Glomerular visceral epithelial cell (primary cell): ENCODE measurements at regions not wholly inside any gene's neighbourhood (a gene's known extent, or its start where the extent isn't known, plus 50 kb on each side); places are given as distances from the start of the nearest gene placed in this dataset.
"Not testable (repeated sequence)": the region's sequence is repeated elsewhere in the genome, so short reads cannot be mapped to it uniquely, and the experiment has no call there.

Experiments
- DNase-seq: peaks from one replicate; pipeline ENCODE4 v3.0.0-alpha.2; 2016; ENCODE audit errors: extremely low spot score

DNA sequence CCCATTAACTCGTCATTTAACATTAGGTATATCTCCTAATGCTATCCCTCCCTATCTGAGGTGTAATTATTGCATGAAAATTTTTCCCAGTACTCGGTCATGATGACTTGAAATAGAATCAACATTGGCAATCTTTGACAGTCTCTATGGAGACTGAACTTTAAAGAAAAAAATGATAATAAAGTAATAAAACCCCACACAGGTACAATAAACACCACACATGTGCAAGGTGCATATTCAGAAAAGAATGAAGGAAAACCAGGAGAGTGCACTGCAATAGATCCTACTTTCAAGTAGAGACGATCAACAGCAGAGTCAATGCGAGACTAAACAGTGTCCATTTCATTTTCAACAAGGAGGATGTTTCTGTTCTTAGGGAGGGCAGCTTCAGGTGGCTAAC lies 1253.8 kb upstream of the TMEM132C start:
- DNase-seq = no peak

DNA sequence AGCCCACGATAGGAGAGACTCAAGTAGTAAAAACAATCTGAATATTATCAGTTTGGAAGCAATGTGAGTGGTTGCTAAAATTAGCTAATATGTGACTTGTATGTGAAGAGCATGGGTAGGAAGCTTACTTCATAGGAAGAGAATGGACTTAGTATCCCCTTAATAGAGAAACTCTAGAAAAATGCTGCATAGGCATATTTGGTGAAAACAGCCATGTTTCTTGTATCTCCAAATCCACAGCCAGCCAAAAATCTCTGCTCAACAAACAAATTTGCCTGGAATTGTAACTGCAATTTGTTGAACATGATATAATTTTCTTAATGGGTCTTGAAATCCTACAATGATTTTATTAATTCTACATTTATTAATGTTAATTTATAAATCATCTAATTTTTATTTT lies 1252.9 kb upstream of the TMEM132C start:
- no peak for DNase-seq

DNA sequence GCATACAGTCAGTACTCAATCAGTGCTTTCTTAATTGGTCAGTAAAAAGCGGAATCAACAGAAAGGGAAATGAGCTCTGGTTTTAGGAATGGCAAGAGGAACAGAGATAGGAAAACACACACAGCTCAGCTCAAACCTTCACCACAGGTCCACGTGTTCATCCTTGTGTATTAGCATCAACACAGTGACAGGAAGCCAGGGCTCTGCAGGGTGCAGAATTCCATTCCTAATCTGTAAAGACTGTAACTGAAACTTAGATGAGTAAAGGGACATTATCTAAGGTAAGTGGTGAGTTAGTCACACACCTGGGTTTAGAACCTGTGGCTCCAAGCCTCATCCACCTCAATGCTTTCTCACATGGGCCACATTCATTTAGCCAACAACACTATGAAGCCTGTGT lies 1242.2 kb upstream of the TMEM132C start:
- DNase-seq = no peak

DNA sequence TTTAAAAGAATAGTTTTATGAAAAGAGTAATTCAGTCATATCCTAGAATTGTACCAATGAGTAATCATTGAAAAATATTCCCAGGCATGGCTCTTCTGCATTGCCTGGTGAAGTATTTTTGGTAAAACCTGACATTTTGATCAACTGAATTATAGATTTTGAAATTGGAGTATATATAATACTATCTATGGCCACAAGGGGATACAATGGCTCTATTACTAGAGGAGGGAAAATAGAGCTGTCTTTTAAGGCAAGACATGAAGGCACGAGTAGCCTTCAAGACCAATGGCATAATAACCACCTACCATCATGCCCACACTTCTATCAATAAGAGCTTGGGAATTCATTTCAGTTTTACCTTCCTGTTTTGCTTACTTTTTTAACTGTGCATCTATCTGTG lies 1241.4 kb upstream of the TMEM132C start:
- DNase-seq = no peak

DNA sequence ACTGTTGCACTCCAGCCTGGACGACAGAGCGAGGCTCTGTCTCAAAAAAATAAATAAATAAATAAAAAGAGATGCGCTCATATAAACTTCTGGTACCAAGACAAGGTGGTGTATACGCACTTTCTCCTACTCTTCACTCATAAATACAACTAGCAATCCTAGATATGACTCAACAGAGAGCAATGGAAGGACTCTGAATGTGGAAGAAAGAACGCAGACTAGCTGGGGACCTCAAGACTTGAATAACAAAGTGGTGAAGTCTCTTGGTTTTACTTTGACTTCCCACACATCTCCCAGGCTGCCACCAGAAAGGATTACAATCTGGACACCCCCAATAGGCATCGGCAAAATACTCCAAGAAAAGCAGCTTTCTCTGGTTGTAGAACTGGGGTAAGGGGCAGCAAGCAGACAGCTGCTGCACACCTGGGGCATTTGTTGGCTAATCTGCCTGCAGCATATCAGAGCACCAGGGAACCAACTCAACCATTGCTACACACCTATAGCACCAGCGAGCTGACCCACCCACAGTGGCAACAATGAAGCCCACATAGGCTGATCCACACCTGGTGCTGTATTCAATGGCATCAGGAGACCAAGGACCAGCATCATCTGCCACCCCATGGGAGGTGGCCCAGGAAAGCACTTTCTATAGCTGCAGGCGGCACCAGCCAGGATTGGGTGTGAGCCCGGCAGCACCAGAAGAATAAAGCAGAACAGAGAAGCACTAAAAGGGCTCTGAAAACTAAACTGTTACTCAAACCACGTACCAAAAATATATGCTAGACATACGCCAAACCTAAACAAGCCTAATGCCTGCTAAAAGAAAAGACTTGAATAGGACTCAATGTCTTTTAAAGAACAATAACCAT lies 1231.7 kb upstream of the TMEM132C start:
- no peak for DNase-seq

DNA sequence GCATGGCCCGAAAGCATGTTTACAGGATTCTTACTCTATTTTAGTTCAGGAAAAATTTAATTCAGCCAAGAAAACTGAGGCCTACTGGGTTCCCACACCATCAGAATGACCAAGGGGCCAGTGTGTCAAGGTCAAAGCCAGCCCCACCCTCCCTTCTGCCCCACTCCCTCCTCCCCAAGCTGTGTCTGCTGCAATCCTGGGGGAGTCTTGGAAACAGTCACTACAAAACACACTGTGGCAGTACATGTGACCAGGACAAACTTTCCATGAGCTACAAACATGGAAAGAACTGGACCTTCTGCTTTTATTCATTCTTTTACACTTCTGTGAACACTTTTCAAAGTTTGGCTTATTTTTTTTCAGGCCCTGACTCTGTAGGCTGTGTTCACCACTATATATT lies 1228.8 kb upstream of the TMEM132C start:
- no peak for DNase-seq

DNA sequence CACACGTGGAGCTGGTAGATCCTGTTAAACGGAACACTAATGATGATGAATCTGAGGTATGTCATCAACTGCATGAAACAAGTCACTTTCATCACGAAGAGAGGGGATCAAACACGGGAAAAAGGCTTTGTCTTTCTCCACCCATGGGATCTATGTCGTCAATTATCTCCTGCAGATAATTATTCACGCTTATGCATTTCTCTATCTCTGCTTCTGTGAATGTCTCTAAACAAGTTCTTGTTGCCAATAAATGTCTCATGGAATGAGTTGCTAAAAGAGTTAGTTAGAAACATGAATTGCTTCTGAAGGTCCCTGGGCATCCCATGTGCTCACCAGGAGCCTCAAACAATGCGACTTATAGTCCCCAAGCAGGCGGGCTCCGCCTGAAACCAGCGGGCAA lies 1228.2 kb upstream of the TMEM132C start:
- no peak for DNase-seq

DNA sequence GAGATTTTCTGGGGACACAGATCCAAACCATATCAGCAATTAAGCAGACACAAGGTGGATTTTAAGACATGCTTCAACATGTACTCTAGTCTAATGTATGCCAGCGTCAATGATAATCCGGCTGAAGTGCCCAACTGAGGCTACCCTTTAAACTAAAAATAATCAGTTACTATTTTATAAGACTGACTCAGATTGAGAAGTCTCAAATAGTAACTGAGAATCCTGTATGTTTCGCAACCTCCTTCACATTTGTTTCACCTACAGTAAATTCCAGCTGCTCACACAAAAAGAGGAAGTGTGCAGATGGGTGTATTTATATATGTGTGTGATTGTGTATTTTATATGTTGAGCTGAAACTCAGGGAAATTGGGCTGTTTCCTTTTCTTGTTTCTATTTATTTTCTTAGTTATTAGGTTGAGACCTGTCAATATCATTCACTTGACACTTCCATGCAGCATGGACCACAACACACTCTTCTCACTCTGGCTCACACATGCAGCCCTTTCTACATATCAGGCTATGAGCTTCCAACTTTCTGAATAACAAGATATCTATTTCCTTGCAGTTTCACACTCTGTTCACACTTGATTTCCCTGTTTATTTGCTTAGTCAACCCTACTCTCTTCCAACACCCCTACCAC lies 1224.9 kb upstream of the TMEM132C start:
- DNase-seq = no peak

DNA sequence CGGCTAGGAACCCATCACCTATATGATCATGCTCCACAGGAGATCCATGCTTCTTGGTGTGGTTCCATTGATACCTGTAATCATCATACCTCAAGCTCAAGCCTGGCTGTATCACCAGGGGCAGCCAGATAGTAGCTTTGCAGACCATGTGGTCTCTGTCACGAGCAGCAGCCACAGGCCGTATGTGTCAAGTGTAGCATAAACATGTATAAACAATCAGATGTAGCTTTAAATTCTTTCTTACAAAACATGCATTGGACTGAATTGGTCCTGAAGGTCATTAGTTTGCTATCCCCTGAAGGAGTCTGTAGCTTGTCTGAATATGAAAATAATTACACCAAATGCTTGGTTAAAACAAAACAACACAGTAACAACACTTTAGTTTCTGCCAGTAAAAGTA lies 1223.2 kb upstream of the TMEM132C start:
- DNase-seq = no peak

DNA sequence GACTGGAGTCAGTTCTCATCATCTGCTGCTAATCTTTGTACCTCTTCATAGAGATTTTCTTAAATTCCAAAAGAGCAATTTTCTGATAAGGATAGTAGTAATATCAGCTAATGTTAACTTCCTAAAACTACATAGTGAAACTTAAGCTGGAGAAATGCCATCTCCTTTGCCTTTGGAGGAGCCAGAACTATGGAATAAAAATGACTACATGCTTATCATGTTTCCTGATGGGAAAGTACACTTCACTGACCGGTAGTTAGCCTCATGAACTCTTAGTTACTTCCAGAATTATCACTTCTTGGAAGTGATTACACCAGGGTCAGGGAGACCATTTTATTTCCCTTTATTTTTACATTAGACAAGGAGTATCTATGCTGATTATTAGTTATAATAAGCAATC lies 1222.1 kb upstream of the TMEM132C start:
- no peak for DNase-seq

DNA sequence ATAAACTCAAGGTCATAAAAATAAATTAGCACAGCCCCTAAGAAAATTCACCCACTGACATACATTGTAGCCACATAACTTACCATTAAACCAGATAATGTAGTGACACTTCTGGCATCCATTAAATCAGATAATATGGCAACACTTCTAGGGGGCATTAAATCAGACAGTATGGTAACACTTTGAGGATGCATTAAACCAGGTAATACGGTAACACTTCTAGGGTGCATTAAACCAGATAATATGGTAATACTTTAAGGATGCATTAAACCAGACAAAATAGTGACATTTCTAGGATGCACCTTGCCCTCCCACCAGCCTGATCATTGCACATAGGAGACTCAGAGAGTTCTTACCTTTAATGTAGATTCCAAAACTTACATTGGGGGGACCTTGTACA lies 1220.5 kb upstream of the TMEM132C start:
- no peak for DNase-seq

DNA sequence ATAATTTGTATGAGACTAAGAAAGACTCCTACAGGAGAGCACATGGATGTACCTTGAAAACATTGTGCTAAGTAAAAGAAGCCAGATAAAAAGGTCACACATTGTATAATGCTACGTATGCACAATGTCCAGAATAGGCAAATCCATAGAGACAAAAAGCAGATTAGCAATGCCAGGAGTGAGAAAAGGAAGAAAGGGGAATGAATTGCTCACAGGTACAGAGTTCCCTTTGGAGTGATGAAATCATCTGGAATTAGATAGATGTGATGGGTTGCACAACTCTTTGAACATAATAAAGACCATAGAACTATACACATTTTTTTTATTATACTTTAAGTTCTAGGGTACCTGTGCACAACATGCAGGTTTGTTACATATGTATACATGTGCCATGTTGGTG lies 1218.9 kb upstream of the TMEM132C start:
- no peak for DNase-seq

DNA sequence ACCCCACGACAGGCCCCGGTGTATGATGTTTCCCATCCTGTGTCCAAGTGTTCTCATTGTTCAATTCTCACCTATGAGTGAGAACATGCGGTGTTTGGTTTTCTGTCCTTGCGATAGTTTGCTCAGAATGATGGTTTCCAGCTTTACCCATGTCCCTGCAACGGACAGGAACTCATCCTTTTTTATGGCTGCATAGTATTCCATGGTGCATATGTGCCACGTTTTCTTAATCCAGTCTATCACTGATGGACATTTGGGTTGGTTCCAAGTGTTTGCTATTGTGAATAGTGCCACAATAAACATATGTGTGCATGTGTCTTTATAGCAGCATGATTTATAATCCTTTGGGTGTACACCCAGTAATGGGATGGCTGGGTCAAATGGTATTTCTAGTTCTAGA lies 1218.4 kb upstream of the TMEM132C start:
- not testable (repeated sequence) for DNase-seq

DNA sequence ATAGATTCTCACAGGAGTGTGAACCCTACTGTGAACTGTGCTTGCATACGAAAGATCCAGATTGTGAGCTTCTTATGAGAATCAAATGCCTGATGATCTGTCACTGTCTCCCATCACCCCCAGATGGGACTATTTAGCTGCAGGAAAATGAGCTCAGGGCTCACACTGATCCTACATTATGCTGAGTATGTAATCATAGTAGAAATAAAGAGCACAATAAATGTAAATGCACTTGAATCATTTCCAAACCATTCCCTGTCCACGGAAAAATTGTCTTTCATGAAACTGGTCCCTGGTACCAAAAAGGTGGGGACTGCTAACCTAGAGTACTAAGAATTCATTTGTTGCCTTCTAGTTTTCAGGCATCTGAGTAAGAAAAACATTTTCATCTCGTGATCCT lies 1215.8 kb upstream of the TMEM132C start:
- DNase-seq = no peak

DNA sequence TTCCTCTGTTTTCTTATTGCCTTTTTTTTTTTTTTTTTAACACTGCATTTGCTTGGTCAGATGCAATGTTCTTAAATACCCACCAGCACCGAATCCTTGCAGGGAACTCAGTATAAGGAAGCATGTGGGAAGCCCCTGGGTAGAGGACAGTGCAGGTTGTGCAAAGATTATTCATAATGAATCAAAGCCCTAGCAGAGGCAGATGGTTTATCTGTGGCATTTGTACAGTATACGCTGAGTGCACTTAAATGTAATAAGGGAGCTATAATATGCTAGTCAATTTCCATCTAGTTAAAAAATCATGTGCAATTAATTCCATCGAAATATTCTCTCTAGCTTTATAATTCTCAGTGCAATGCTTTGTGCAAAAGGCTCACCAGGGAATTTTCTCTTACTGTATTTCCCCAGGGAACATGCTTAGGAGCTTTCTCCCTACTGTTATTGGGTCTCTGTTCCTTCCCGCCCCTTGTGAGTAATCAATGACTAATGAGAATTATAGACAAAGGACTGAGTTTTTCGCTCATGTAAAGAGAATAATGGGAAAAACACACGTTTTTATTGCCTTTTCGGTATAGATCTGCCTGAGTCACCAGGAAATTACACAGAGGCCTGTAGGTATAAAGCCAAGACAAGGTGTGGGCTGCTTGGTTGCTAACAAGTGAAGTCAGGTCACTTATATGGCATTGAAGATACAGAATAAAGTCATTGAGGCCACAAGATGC lies 1214.3 kb upstream of the TMEM132C start:
- DNase-seq = peak; percentile 3

DNA sequence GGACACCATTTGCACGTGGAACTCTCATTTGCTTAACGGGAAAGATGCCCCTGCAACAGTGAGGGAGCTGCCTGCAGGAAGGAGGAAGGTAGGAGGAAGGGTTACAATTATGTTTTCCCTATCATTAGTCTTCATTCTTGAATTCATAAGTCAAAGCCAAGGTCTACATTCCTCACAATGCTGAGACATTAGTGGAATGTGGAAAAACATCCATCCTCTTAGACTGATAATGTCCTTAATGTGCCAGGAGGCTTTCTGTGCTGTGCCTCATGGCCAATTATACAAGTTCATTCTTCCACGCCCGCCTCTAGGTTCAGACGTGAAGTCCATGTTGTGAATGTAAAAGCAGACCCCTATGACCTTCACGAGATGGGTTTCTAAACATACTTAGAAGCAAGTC lies 1212.4 kb upstream of the TMEM132C start:
- no peak for DNase-seq

DNA sequence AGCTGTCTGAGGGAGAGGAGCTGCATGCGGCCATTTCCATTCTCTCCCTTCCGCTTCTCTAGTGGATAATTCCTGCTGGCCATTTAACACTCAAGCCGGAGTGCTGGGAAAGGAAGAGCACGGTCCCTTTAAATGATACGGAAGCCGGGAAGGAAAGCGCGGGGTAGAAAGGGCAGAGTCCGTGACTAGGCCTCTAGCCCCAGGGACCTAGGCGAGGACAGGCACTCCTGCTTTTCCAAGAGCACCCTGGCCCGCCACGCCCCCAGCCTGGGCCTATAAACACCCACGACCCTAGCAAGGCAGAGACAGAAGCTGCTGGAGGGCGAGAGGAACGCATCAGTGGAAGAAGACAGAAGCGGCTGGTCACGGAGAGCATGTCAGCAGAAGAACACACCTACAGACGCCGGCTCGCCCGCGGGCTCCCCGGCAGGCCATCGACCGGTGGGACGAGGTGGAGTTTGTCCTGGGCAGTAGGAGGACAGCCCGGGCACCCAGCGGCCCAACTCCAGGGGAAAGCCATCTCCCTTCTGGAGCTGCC lies 1206.6 kb upstream of the TMEM132C start:
- DNase-seq = no peak

DNA sequence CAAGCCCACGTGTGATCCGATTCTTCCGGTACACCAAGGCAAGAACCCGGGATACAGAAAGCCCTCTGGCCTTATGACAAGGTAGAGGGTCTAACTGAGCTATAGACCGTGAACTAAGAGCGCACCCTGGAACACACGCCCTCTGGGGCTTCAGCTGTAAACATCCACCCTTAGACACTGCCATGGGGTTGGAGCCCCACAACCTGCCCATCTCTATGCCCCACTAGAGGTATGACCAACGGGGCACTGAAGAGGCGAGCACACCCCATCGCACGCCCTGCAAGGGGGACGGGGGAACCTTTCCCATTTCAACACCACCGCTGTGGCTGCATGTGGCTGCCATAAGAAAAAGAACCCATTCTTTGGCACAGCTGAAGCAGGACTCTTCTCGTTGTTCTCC lies 1206.0 kb upstream of the TMEM132C start:
- no peak for DNase-seq

DNA sequence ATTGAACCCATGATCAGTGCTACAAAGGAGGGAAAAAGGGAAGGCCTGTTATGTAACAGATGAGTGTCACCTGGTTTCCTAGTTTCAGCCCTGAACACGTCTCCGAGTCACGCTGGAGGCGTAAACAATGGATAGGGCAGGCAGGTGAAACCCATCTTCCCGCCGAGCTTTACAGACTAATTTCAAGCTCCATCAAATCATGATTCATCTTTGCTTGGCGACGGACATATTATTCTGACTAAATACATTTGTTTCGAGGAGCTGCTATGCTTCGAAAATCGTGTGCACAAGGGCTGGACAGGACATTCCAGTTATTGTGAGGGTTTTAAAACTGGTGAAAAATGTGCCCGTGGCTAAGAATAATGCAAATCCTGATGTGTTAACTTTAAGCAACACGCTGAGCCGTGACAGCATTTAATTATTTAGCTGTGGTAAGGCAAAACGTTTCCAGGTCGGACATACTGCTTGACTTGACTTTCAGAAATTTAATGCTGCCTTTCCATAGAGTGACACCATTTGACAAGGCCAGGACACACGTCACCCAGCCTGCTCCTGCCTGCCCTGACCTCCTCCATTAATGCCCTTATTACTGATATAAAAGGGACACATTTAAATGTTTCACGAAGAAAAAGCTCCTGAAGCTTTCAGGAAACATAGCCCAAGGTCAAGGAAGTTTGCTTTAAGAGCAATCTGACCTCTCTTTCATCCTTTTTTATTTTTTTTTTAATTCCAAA lies 1203.5 kb upstream of the TMEM132C start:
- DNase-seq = peak; percentile 1

DNA sequence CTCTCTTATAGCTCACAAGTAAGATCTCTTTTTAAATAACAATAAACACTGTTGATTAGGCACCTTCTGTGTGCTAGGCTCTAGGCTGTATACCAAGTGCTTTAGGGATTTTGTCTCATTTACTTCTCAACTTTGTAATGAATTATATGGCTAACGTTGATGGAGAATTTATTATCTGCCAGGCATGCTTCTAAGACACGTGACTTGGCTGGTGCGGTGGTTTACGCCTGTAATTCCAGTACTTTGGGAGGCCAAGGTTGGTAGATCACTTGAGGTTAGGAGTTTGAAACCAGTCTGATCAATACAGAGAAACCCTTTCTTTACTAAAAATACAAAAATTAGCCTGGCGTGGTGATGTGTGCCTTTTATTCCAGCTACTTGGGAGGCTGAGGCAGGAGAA lies 1202.8 kb upstream of the TMEM132C start:
- no peak for DNase-seq

DNA sequence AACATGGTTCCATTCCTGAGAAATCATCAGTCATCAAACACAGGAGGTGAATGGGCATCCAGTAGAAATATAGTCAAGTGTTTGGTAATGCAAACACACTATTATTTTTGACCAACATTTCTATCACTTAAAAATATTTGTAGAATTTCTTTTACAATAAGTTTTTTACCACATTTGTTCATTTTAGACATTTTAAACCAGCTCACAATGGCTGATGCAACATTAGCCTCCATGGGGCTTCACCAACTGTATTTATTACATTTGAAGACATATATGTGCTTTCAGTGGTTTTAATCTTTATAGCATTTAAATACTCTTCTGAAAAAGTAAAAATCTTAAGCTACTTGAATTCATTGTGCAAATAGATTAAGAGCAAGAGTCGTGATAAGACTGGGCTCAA lies 1201.4 kb upstream of the TMEM132C start:
- DNase-seq = no peak
